ENCODE measurements at regions not wholly inside any gene's neighbourhood (a gene's known extent, or its start where the extent isn't known, plus 50 kb on each side); places are given as distances from the start of the nearest gene placed in this dataset.

DNA sequence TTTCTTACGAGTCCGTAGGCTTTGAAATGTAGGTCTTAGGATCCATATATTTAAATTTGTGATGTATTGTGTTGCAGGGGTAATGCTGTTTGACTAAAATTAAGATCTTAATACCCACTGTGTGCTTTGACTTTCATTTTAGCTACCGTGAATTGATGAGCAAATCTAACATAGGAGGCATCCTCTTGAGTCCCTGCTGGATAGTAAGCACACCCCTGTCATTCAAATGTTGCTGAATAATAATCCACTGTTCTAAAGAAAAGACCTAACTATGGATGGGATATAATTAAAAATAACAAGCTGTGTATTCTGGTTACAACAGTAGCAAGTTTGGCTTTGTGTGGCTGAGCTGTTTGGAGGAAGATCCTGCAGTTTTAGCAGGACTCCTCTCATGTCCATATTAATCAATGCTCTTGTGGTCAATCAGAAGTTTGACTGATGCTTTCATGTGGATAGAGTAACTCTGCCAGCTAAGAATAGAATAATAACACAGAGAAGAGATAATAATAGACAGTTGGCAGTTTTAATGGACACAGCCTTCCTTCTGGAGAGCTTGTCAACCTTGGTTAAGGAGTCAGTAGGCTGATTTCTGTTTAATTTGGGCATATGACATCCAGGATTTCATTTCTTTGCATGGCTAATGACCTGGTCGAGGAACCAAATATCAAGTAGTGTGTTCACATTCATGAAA lies 148.1 kb upstream of the MIS18BP1 start:
- peaks cover 2% of the 10 kb centered on the region for H3K27me3 ChIP-seq (ENCODE audit: insufficient read depth, poor library complexity, severe bottlenecking)
- TF ChIP-seq SPI1 (IDR thresholded peaks at IDR 0.05; ENCODE audit: borderline replicate concordance, low read depth), result no peak
- TF ChIP-seq REST (IDR thresholded peaks at IDR 0.05; ENCODE audit: insufficient replicate concordance, low read depth), result no peak
- TF ChIP-seq, protein P1, sequence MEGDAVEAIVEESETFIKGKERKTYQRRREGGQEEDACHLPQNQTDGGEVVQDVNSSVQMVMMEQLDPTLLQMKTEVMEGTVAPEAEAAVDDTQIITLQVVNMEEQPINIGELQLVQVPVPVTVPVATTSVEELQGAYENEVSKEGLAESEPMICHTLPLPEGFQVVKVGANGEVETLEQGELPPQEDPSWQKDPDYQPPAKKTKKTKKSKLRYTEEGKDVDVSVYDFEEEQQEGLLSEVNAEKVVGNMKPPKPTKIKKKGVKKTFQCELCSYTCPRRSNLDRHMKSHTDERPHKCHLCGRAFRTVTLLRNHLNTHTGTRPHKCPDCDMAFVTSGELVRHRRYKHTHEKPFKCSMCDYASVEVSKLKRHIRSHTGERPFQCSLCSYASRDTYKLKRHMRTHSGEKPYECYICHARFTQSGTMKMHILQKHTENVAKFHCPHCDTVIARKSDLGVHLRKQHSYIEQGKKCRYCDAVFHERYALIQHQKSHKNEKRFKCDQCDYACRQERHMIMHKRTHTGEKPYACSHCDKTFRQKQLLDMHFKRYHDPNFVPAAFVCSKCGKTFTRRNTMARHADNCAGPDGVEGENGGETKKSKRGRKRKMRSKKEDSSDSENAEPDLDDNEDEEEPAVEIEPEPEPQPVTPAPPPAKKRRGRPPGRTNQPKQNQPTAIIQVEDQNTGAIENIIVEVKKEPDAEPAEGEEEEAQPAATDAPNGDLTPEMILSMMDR (IDR thresholded peaks at IDR 0.05; ENCODE audit: insufficient read depth, low read length), result no peak
- TF ChIP-seq POLR2AphosphoS5 (IDR thresholded peaks at IDR 0.05; ENCODE audit: low read depth), result no peak
- TF ChIP-seq GABPA (IDR thresholded peaks at IDR 0.05; ENCODE audit: low read depth), result no peak
- no peak for DNase-seq (ENCODE audit: low read depth in 1 of 2, low spot score in 1 of 2)
- H3K27ac ChIP-seq (replicated peaks), result no peak overlapping the region
- H3K4me3 ChIP-seq (replicated peaks; ENCODE audit: insufficient read depth, low read length), result no peak overlapping the region

DNA sequence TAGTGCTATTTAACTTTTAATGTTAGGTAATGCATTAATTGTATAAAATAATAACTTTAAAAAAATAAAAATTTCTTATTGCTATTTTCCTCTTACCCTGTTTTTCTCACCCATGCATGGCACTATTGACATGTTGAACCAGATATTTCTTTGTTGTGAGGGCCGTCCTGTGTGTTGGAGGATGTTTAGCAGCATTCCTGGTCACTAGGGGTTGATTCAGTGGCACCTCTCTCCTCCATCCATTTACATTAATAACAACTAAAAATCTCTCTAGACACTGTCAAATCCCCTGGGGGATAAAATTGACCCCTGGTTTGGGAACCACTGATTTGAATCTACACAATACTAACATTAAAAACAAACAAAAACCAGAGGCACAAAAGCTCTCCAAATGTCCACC lies 147.5 kb upstream of the MIS18BP1 start:
- no peak overlapping the region for H3K4me3 ChIP-seq (replicated peaks; ENCODE audit: insufficient read depth, low read length)
- H3K27ac ChIP-seq (replicated peaks), result no peak overlapping the region
- peaks cover 2% of the 10 kb centered on the region for H3K27me3 ChIP-seq (ENCODE audit: insufficient read depth, poor library complexity, severe bottlenecking)
- TF ChIP-seq, protein P1 (IDR thresholded peaks at IDR 0.05; ENCODE audit: insufficient read depth, low read length), result no peak
- no peak for TF ChIP-seq POLR2AphosphoS5 (IDR thresholded peaks at IDR 0.05; ENCODE audit: low read depth)
- no peak for TF ChIP-seq SPI1 (IDR thresholded peaks at IDR 0.05; ENCODE audit: borderline replicate concordance, low read depth)
- no peak for TF ChIP-seq REST (IDR thresholded peaks at IDR 0.05; ENCODE audit: insufficient replicate concordance, low read depth)
- TF ChIP-seq GABPA (IDR thresholded peaks at IDR 0.05; ENCODE audit: low read depth), result no peak
- DNase-seq (ENCODE audit: low read depth in 1 of 2, low spot score in 1 of 2), result no peak

DNA sequence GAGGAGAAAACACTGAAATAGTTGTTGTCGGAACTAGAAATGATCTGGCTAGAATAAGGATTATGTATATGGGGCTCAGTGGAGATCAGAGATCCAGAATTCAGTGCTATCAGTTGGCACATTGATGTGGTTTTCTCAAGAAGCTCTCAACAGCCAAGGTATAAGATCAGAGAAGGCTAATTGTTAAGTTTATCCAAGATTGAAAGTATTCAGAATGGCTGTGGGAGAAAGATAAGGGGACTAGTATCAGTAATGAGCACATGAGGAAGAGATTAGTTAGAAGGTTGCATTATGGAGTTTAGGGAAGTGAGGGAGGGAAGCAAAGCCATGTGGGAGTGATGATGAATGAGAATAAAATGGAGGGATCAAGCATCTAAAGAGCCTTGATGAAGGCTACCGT lies 128.1 kb upstream of the MIS18BP1 start:
- Histone ChIP-seq H3K4me3 (replicated peaks; ENCODE audit: insufficient read depth, low read length) (no peak overlapping the region), H3K27ac (replicated peaks) (no peak overlapping the region), H3K27me3 (ENCODE audit: insufficient read depth, poor library complexity, severe bottlenecking) (no peaks in the 10 kb centered on the region)
- TF ChIP-seq POLR2AphosphoS5 (IDR thresholded peaks at IDR 0.05; ENCODE audit: low read depth), result no peak
- no peak for TF ChIP-seq SPI1 (IDR thresholded peaks at IDR 0.05; ENCODE audit: borderline replicate concordance, low read depth)
- TF ChIP-seq, protein P1 (IDR thresholded peaks at IDR 0.05; ENCODE audit: insufficient read depth, low read length), result no peak
- TF ChIP-seq REST (IDR thresholded peaks at IDR 0.05; ENCODE audit: insufficient replicate concordance, low read depth), result no peak
- TF ChIP-seq GABPA (IDR thresholded peaks at IDR 0.05; ENCODE audit: low read depth), result no peak
- no peak for DNase-seq (ENCODE audit: low read depth in 1 of 2, low spot score in 1 of 2)

Measured in HL-60 (cell line).